ENCODE measurements at regions not wholly inside any gene's neighbourhood (a gene's known extent, or its start where the extent isn't known, plus 50 kb on each side); places are given as distances from the start of the nearest gene placed in this dataset.

- intact Hi-C loops (cut with micrococcal nuclease): no loop called here
- no peak overlapping the region for H3K4me3 ChIP-seq (ENCODE audit: low read length)
- H3K9me3 Mint-ChIP-seq: no peaks in the 10 kb centered on the region
- no peak overlapping the region for H3K4me3 Mint-ChIP-seq
- H3K27ac Mint-ChIP-seq: no peak overlapping the region
- no peaks in the 10 kb centered on the region for H3K9me3 ChIP-seq (ENCODE audit: control insufficient read depth in 2 of 3, low read length in 3 of 3)
- CTCF ChIA-PET: no interaction called here
- no peak for DNase-seq
- ATAC-seq: no peak
- H3K27ac ChIP-seq (ENCODE audit: low read depth, low read length): no peak overlapping the region
- peaks cover 1 to 8% (median 6%) of the 10 kb centered on the region in 5 donors for H3K27me3 Mint-ChIP-seq
- no peaks in the 10 kb centered on the region for H3K36me3 Mint-ChIP-seq
- no peaks in the 10 kb centered on the region for H3K36me3 ChIP-seq (ENCODE audit: control insufficient read depth in 2 of 3, insufficient read depth in 3 of 3, low read length in 3 of 3)
- H3K4me1 ChIP-seq (ENCODE audit: control insufficient read depth in 2 of 2, insufficient read depth in 2 of 2, low read length in 2 of 2): no peaks in the 10 kb centered on the region
- no peaks in the 10 kb centered on the region for H3K4me1 Mint-ChIP-seq
- POLR2A ChIA-PET: no interaction called here
- H3K27me3 ChIP-seq (ENCODE audit: control insufficient read depth in 2 of 2, insufficient read depth in 2 of 2, low read length in 2 of 2): no peaks in the 10 kb centered on the region
Observed at GRCh38 chr20:39266989-39267388, 304.8 kb downstream of the DHX35 start.

- H3K27ac Mint-ChIP-seq: no peak overlapping the region
- no peaks in the 10 kb centered on the region for H3K9me3 Mint-ChIP-seq
- no peaks in the 10 kb centered on the region for H3K9me3 ChIP-seq (ENCODE audit: control insufficient read depth in 2 of 3, low read length in 3 of 3)
- H3K4me3 Mint-ChIP-seq: no peak overlapping the region
- no peaks in the 10 kb centered on the region for H3K36me3 ChIP-seq (ENCODE audit: control insufficient read depth in 2 of 3, insufficient read depth in 3 of 3, low read length in 3 of 3)
- ChIA-PET POLR2A (no interaction called here), CTCF (interaction anchor here (0.6 kb wide), 1 partner anchor 449 kb away, joined by 4 read pairs; no protein-coding TSS in a partner anchor)
- peak; percentile 34 for ATAC-seq
- H3K36me3 Mint-ChIP-seq: no peaks in the 10 kb centered on the region
- no peak overlapping the region for H3K27ac ChIP-seq (ENCODE audit: low read depth, low read length)
- peaks cover 8 to 17% (median 9%) of the 10 kb centered on the region in 5 donors for H3K27me3 Mint-ChIP-seq
- DNase-seq: peak in 4 of 9 donors; percentile 3 to 42 (median 10)
- H3K4me3 ChIP-seq (ENCODE audit: low read length): no peak overlapping the region
- intact Hi-C loops (cut with micrococcal nuclease): loop anchor here in 1 of 2 donors (2.0 kb wide), 1 partner anchor 1698 kb away; no protein-coding TSS in a partner anchor
- H3K4me1 Mint-ChIP-seq: peaks cover 0 to 1% (median 0%) of the 10 kb centered on the region in 7 donors
- no peaks in the 10 kb centered on the region for H3K27me3 ChIP-seq (ENCODE audit: control insufficient read depth in 2 of 2, insufficient read depth in 2 of 2, low read length in 2 of 2)
- H3K4me1 ChIP-seq (ENCODE audit: control insufficient read depth in 2 of 2, insufficient read depth in 2 of 2, low read length in 2 of 2): no peaks in the 10 kb centered on the region
Observed at GRCh38 chr20:39264506-39265172, 302.5 kb downstream of the DHX35 start.

GRCh38 chr20:39263076-39263475 is 300.9 kb downstream of the DHX35 start:
- H3K4me3 Mint-ChIP-seq: no peak overlapping the region
- H3K27me3 Mint-ChIP-seq: peaks cover 8 to 16% (median 9%) of the 10 kb centered on the region in 5 donors
- no peak overlapping the region for H3K27ac ChIP-seq (ENCODE audit: low read depth, low read length)
- H3K36me3 ChIP-seq (ENCODE audit: control insufficient read depth in 2 of 3, insufficient read depth in 3 of 3, low read length in 3 of 3): no peaks in the 10 kb centered on the region
- POLR2A ChIA-PET: no interaction called here
- no peaks in the 10 kb centered on the region for H3K27me3 ChIP-seq (ENCODE audit: control insufficient read depth in 2 of 2, insufficient read depth in 2 of 2, low read length in 2 of 2)
- no peaks in the 10 kb centered on the region for H3K4me1 ChIP-seq (ENCODE audit: control insufficient read depth in 2 of 2, insufficient read depth in 2 of 2, low read length in 2 of 2)
- H3K4me3 ChIP-seq (ENCODE audit: low read length): no peak overlapping the region
- ATAC-seq (no peak), DNase-seq (no peak)
- intact Hi-C loops (cut with micrococcal nuclease): no loop called here
- no peaks in the 10 kb centered on the region for H3K9me3 Mint-ChIP-seq
- CTCF ChIA-PET: no interaction called here
- H3K27ac Mint-ChIP-seq: no peak overlapping the region
- H3K36me3 Mint-ChIP-seq: no peaks in the 10 kb centered on the region
- H3K9me3 ChIP-seq (ENCODE audit: control insufficient read depth in 2 of 3, low read length in 3 of 3): no peaks in the 10 kb centered on the region
- H3K4me1 Mint-ChIP-seq: peaks cover 0 to 1% (median 0%) of the 10 kb centered on the region in 7 donors

GRCh38 chr20:39259808-39260207 is 297.7 kb downstream of the DHX35 start:
- Mint-ChIP-seq H3K4me3 (no peak overlapping the region), H3K27ac (no peak overlapping the region), H3K9me3 (no peaks in the 10 kb centered on the region), H3K36me3 (no peaks in the 10 kb centered on the region), H3K27me3 (peaks cover 8 to 16% (median 9%) of the 10 kb centered on the region in 5 donors), H3K4me1 (peaks cover 0 to 1% (median 0%) of the 10 kb centered on the region in 7 donors)
- ChIA-PET CTCF (no interaction called here), POLR2A (no interaction called here)
- H3K36me3 ChIP-seq (ENCODE audit: control insufficient read depth in 2 of 3, insufficient read depth in 3 of 3, low read length in 3 of 3): no peaks in the 10 kb centered on the region
- H3K27ac ChIP-seq (ENCODE audit: low read depth, low read length): no peak overlapping the region
- DNase-seq (no peak), ATAC-seq (no peak)
- H3K4me1 ChIP-seq (ENCODE audit: control insufficient read depth in 2 of 2, insufficient read depth in 2 of 2, low read length in 2 of 2): no peaks in the 10 kb centered on the region
- no peaks in the 10 kb centered on the region for H3K9me3 ChIP-seq (ENCODE audit: control insufficient read depth in 2 of 3, low read length in 3 of 3)
- H3K27me3 ChIP-seq (ENCODE audit: control insufficient read depth in 2 of 2, insufficient read depth in 2 of 2, low read length in 2 of 2): no peaks in the 10 kb centered on the region
- intact Hi-C loops (cut with micrococcal nuclease): no loop called here
- H3K4me3 ChIP-seq (ENCODE audit: low read length): no peak overlapping the region

- peaks cover 0 to 1% (median 0%) of the 10 kb centered on the region in 7 donors for H3K4me1 Mint-ChIP-seq
- no peaks in the 10 kb centered on the region for H3K27me3 ChIP-seq (ENCODE audit: control insufficient read depth in 2 of 2, insufficient read depth in 2 of 2, low read length in 2 of 2)
- no peaks in the 10 kb centered on the region for H3K9me3 Mint-ChIP-seq
- ChIA-PET POLR2A (no interaction called here), CTCF (no interaction called here)
- peaks cover 8 to 16% (median 9%) of the 10 kb centered on the region in 5 donors for H3K27me3 Mint-ChIP-seq
- ATAC-seq (no peak), DNase-seq (no peak)
- H3K27ac ChIP-seq (ENCODE audit: low read depth, low read length): no peak overlapping the region
- no peaks in the 10 kb centered on the region for H3K36me3 ChIP-seq (ENCODE audit: control insufficient read depth in 2 of 3, insufficient read depth in 3 of 3, low read length in 3 of 3)
- H3K27ac Mint-ChIP-seq: no peak overlapping the region
- no peak overlapping the region for H3K4me3 Mint-ChIP-seq
- H3K36me3 Mint-ChIP-seq: no peaks in the 10 kb centered on the region
- H3K9me3 ChIP-seq (ENCODE audit: control insufficient read depth in 2 of 3, low read length in 3 of 3): no peaks in the 10 kb centered on the region
- H3K4me1 ChIP-seq (ENCODE audit: control insufficient read depth in 2 of 2, insufficient read depth in 2 of 2, low read length in 2 of 2): no peaks in the 10 kb centered on the region
- intact Hi-C loops (cut with micrococcal nuclease): no loop called here
- no peak overlapping the region for H3K4me3 ChIP-seq (ENCODE audit: low read length)
Observed at GRCh38 chr20:39259010-39259803, 297.1 kb downstream of the DHX35 start.

- Histone ChIP-seq H3K9me3 (ENCODE audit: control insufficient read depth in 2 of 3, low read length in 3 of 3) (no peaks in the 10 kb centered on the region), H3K4me3 (ENCODE audit: low read length) (no peak overlapping the region), H3K36me3 (ENCODE audit: control insufficient read depth in 2 of 3, insufficient read depth in 3 of 3, low read length in 3 of 3) (no peaks in the 10 kb centered on the region), H3K27ac (ENCODE audit: low read depth, low read length) (no peak overlapping the region), H3K4me1 (ENCODE audit: control insufficient read depth in 2 of 2, insufficient read depth in 2 of 2, low read length in 2 of 2) (no peaks in the 10 kb centered on the region), H3K27me3 (ENCODE audit: control insufficient read depth in 2 of 2, insufficient read depth in 2 of 2, low read length in 2 of 2) (no peaks in the 10 kb centered on the region)
- CTCF ChIA-PET: no interaction called here
- DNase-seq (no peak), ATAC-seq (no peak)
- Mint-ChIP-seq H3K4me1 (peaks cover 0 to 1% (median 0%) of the 10 kb centered on the region in 7 donors), H3K27ac (no peak overlapping the region), H3K27me3 (peaks cover 4 to 16% (median 9%) of the 10 kb centered on the region in 5 donors), H3K36me3 (no peaks in the 10 kb centered on the region), H3K9me3 (no peaks in the 10 kb centered on the region), H3K4me3 (no peak overlapping the region)
- POLR2A ChIA-PET: no interaction called here
- intact Hi-C loops (cut with micrococcal nuclease): no loop called here
Observed at GRCh38 chr20:39258253-39258652, 296.1 kb downstream of the DHX35 start.

All from naive thymus-derived CD4-positive, alpha-beta T cell (primary cell).